IMR-90 (cell line): ENCODE measurements at regions not wholly inside any gene's neighbourhood (a gene's known extent, or its start where the extent isn't known, plus 50 kb on each side); places are given as distances from the start of the nearest gene placed in this dataset.
"Not testable (repeated sequence)": the region's sequence is repeated elsewhere in the genome, so short reads cannot be mapped to it uniquely, and the experiment has no call there.

Experiments
- ATAC-seq: fragments of 200-7000 bp; cut with Tn5 transposase; 2 replicates; pipeline ENCODE4 v1.9.1; 2020; ENCODE audit warnings: low read depth, mild to moderate bottlenecking, moderate library complexity
- BruUV-seq: library from RNA; stranded (reverse); fragments of 400-500 nt; replicated peaks from 2 replicates; lab custom pipeline; 2021; lab: Mats Ljungman, UMichigan
- CTCF ChIA-PET: fragments of 300-600 bp; formaldehyde crosslinking; extraction: SDS; loops from one replicate; lab custom pipeline; 2021; ENCODE audit warnings: antibody characterized with exemption; lab: Yijun Ruan, JAX
- POLR2A ChIA-PET: fragments of 300-600 bp; sonication (Branson Sonifier 250); formaldehyde crosslinking; loops from one replicate; lab custom pipeline; 2022; ENCODE audit warnings: antibody characterized with exemption; ENCODE audit not compliant: unreplicated experiment; lab: Charles Lee
- DNase-seq: peaks from one replicate; pipeline ENCODE4 v3.0.0; 2013
- H2AFZ ChIP-seq: replicated peaks from 2 replicates; pipeline ENCODE3; 2013; ENCODE audit warnings: low read length, mild to moderate bottlenecking; ENCODE audit not compliant: poor library complexity
- H2AK5ac ChIP-seq: 2 replicates; pipeline ENCODE4 v1.6.1; 2013; ENCODE audit warnings: low read depth, low read length, inconsistent platforms
- H2AK9ac ChIP-seq: replicated peaks from 2 replicates; pipeline ENCODE3; 2013; ENCODE audit warnings: mild to moderate bottlenecking, low read depth, low read length, moderate library complexity; ENCODE audit not compliant: poor library complexity
- H2BK120ac ChIP-seq: 2 replicates; pipeline ENCODE4 v1.6.1; 2013; ENCODE audit warnings: low read depth, low read length, inconsistent platforms
- H2BK15ac ChIP-seq: 3 replicates; pipeline ENCODE4 v1.6.1; 2013; ENCODE audit warnings: low read depth, low read length, inconsistent platforms
- H2BK20ac ChIP-seq: 2 replicates; pipeline ENCODE4 v1.6.1; 2013; ENCODE audit warnings: low read depth, mild to moderate bottlenecking, inconsistent platforms, low read length, moderate library complexity
- H2BK5ac ChIP-seq: 2 replicates; pipeline ENCODE4 v1.6.1; 2013; ENCODE audit warnings: mild to moderate bottlenecking, low read depth, low read length, inconsistent platforms; ENCODE audit not compliant: poor library complexity, severe bottlenecking
- H3K14ac ChIP-seq: replicated peaks from 2 replicates; pipeline ENCODE4 v1.6.1; 2013; ENCODE audit warnings: low read depth, low read length, inconsistent platforms
- H3K18ac ChIP-seq: 2 replicates; pipeline ENCODE4 v1.6.1; 2013; ENCODE audit warnings: low read depth, low read length, control low read depth
- H3K23ac ChIP-seq: 2 replicates; pipeline ENCODE4 v1.6.1; 2013; ENCODE audit warnings: low read depth, low read length, inconsistent platforms
- H3K27ac ChIP-seq: 2 replicates; pipeline ENCODE4 v1.5.1; 2013; ENCODE audit warnings: mild to moderate bottlenecking, control low read depth, low read length; ENCODE audit not compliant: insufficient read depth
- H3K27me3 ChIP-seq: 2 replicates; pipeline ENCODE4 v1.6.1; 2013; ENCODE audit warnings: low read length; ENCODE audit not compliant: control insufficient read depth, insufficient read depth
- H3K36me3 ChIP-seq: 2 replicates; pipeline ENCODE4 v1.6.1; 2013; ENCODE audit warnings: low read length, mixed read lengths; ENCODE audit not compliant: control insufficient read depth, insufficient read depth
- H3K4ac ChIP-seq: 2 replicates; pipeline ENCODE4 v1.6.1; 2013; ENCODE audit warnings: low read depth, low read length, inconsistent platforms
- H3K4me1 ChIP-seq: 2 replicates; pipeline ENCODE4 v1.6.1; 2013; ENCODE audit warnings: low read length, mixed read lengths; ENCODE audit not compliant: control insufficient read depth, insufficient read depth
- H3K4me2 ChIP-seq: 2 replicates; pipeline ENCODE4 v1.6.1; 2013; ENCODE audit warnings: low read depth, mild to moderate bottlenecking, control low read depth, low read length, moderate library complexity
- H3K4me3 ChIP-seq: 2 replicates; pipeline ENCODE4 v1.5.1; 2013; ENCODE audit warnings: low read depth, mild to moderate bottlenecking, control low read depth, low read length, moderate library complexity; ENCODE audit not compliant: insufficient read depth
- H3K56ac ChIP-seq: 2 replicates; pipeline ENCODE4 v1.6.1; 2013; ENCODE audit warnings: low read length, inconsistent platforms; ENCODE audit not compliant: insufficient read depth; ENCODE audit errors: extremely low read depth
- H3K79me1 ChIP-seq, 2 experiments: 2 replicates each; pipeline ENCODE4 v1.6.1; 2013; ENCODE audit warnings: low read length in 2 of 2, inconsistent platforms in 1 of 2, low read depth in 1 of 2
- H3K9ac ChIP-seq: 2 replicates; pipeline ENCODE4 v1.6.1; 2013; ENCODE audit warnings: low read depth, low read length, control low read depth
- H3K9me1 ChIP-seq: 2 replicates; pipeline ENCODE4 v1.6.1; 2013; ENCODE audit warnings: low read length, inconsistent platforms; ENCODE audit not compliant: insufficient read depth
- H3K9me3 ChIP-seq: 2 replicates; pipeline ENCODE4 v1.6.1; 2013; ENCODE audit warnings: low read length; ENCODE audit not compliant: control insufficient read depth, insufficient read depth
- H4K20me1 ChIP-seq: 2 replicates; pipeline ENCODE4 v1.6.1; 2013; ENCODE audit warnings: low read length, inconsistent platforms; ENCODE audit not compliant: insufficient read depth
- H4K5ac ChIP-seq: 2 replicates; pipeline ENCODE4 v1.6.1; 2013; ENCODE audit warnings: mild to moderate bottlenecking, low read depth, low read length, control low read depth
- H4K8ac ChIP-seq, 2 experiments: 2 replicates each; pipeline ENCODE4 v1.6.1; 2013; ENCODE audit warnings: low read depth in 2 of 2, low read length in 2 of 2, control low read depth in 1 of 2, inconsistent platforms in 1 of 2
- H4K91ac ChIP-seq: 2 replicates; pipeline ENCODE4 v1.6.1; 2013; ENCODE audit warnings: low read depth, low read length, inconsistent platforms; ENCODE audit not compliant: insufficient read depth
- CEBPB ChIP-seq: IDR thresholded peaks from 2 replicates; pipeline ENCODE4 v1.6.1; 2012; ENCODE audit warnings: low read depth, low read length, improper control_type of control experiment
- CHD1 ChIP-seq: IDR thresholded peaks from 2 replicates; pipeline ENCODE4 v1.6.1; 2012; ENCODE audit warnings: low read depth, low read length, improper control_type of control experiment
- CTCF ChIP-seq: conservative IDR thresholded peaks from 2 replicates; pipeline ENCODE4 v1.5.1; 2012; ENCODE audit warnings: mild to moderate bottlenecking, low read depth, low read length, improper control_type of control experiment
- MAFK ChIP-seq: IDR thresholded peaks from 2 replicates; pipeline ENCODE4 v1.6.1; 2012; ENCODE audit warnings: low read depth, low read length, improper control_type of control experiment
- MXI1 ChIP-seq: IDR thresholded peaks from 2 replicates; pipeline ENCODE4 v1.6.1; 2012; ENCODE audit warnings: low read depth, mild to moderate bottlenecking, low read length, moderate library complexity, borderline replicate concordance
- NFE2L2 ChIP-seq: fragments of 150-350 bp; IDR thresholded peaks from 2 replicates; pipeline ENCODE4 v1.6.1; 2016; ENCODE audit warnings: low read depth, mild to moderate bottlenecking, low read length
- RAD21 ChIP-seq: IDR thresholded peaks from 2 replicates; pipeline ENCODE4 v1.6.1; 2012; ENCODE audit warnings: low read length, improper control_type of control experiment
- RCOR1 ChIP-seq: IDR thresholded peaks from 2 replicates; pipeline ENCODE4 v1.6.1; 2012; ENCODE audit warnings: mild to moderate bottlenecking, low read length, improper control_type of control experiment; ENCODE audit not compliant: insufficient replicate concordance
- SMC3 ChIP-seq: fragments of 150-350 bp; IDR thresholded peaks from 2 replicates; pipeline ENCODE4 v1.6.1; 2016; ENCODE audit warnings: low read depth, mild to moderate bottlenecking, antibody characterized with exemption, low read length, moderate library complexity
- WGBS, 2 experiments: methylation state at CpG; one replicate each; pipeline versions ENCODE4 v1.1.5 to v1.1.7; 2013; ENCODE audit warnings: missing lambda C conversion rate in 2 of 2; ENCODE audit not compliant: insufficient read length in 1 of 2; ENCODE audit errors: extremely low coverage in 2 of 2; 5-methylcytosine and 5-hydroxymethylcytosine counted together
- dilution Hi-C: fragments of 300-500 bp; cut with HindIII; formaldehyde crosslinking; loops from one replicate; pipeline ENCODE4 v1.14.3; 2018; ENCODE audit warnings: low sequenced_read_pairs; ENCODE audit not compliant: unreplicated experiment
- in situ Hi-C: fragments of 300-500 bp; cut with MboI; formaldehyde crosslinking; loops from 3 replicates; pipeline ENCODE4 v1.14.3; 2019; ENCODE audit warnings: low sequenced_read_pairs, inconsistent platforms, mixed read lengths
- intact Hi-C: fragments of 100-400 bp; cut with micrococcal nuclease; formaldehyde crosslinking; loops from 2 replicates; pipeline ENCODE4 v1.10.0; 2022

- Histone ChIP-seq H4K5ac (no peak overlapping the region), H4K91ac (no peak overlapping the region), H3K36me3 (no peaks in the 10 kb centered on the region), H4K20me1 (no peaks in the 10 kb centered on the region), H3K18ac (no peak overlapping the region), H3K4ac (no peak overlapping the region), H3K9me3 (peaks cover 4% of the 10 kb centered on the region), H3K79me1 (no peaks in the 10 kb centered on the region), H3K14ac (no peak overlapping the region), H2AK5ac (no peak overlapping the region), H3K4me3 (no peak overlapping the region), H2AFZ (no peak overlapping the region), H3K56ac (no peak overlapping the region), H3K4me2 (no peak overlapping the region), H2BK15ac (no peak overlapping the region), H2BK20ac (no peak overlapping the region), H2BK5ac (no peak overlapping the region), H4K8ac (no peak overlapping the region), H3K9ac (no peak overlapping the region), H2AK9ac (no peak overlapping the region), H2BK120ac (no peak overlapping the region), H3K27ac (no peak overlapping the region), H3K9me1 (no peaks in the 10 kb centered on the region), H3K4me1 (no peaks in the 10 kb centered on the region), H3K27me3 (no peaks in the 10 kb centered on the region; the same call in 1 of the 2 replicates), H3K23ac (no peak overlapping the region)
- ChIA-PET POLR2A (no interaction called here), CTCF (no interaction called here)
- no peak for TF ChIP-seq MXI1
- no peak for TF ChIP-seq RCOR1
- TF ChIP-seq NFE2L2 = no peak
- TF ChIP-seq RAD21 = no peak
- no peak for TF ChIP-seq CEBPB
- no peak for TF ChIP-seq CTCF
- TF ChIP-seq CHD1 = no peak
- TF ChIP-seq SMC3 = no peak
- TF ChIP-seq MAFK = no peak
- in situ Hi-C loops = no loop called here
- no peak for ATAC-seq
- dilution Hi-C loops = no loop called here
- BruUV-seq = no TSS peak
- intact Hi-C loops = no loop called here
- DNase-seq = no peak
- no CpG with 5 or more reads among the region's 5 CpGs for WGBS, 2 experiments
Observed at GRCh38 chr10:129063877-129064276, 403.2 kb upstream of the MGMT start.

- H3K4me1 ChIP-seq, H3K23ac ChIP-seq, H3K9me3 ChIP-seq, DNase-seq, H3K4me3 ChIP-seq, H2AK9ac ChIP-seq, H3K14ac ChIP-seq, H3K9ac ChIP-seq, H3K4me2 ChIP-seq, POLR2A ChIA-PET, H3K79me1 ChIP-seq, intact Hi-C loops, ATAC-seq, H4K91ac ChIP-seq, BruUV-seq, H3K36me3 ChIP-seq, H4K8ac ChIP-seq, H3K56ac ChIP-seq, H3K18ac ChIP-seq, H2BK120ac ChIP-seq, in situ Hi-C loops, H2AK5ac ChIP-seq, CTCF ChIA-PET, H4K5ac ChIP-seq, H2BK20ac ChIP-seq, H2BK15ac ChIP-seq, H2AFZ ChIP-seq, dilution Hi-C loops, H4K20me1 ChIP-seq, H3K4ac ChIP-seq, H2BK5ac ChIP-seq, H3K27me3 ChIP-seq, H3K9me1 ChIP-seq, H3K27ac ChIP-seq: not testable (repeated sequence)
- WGBS, 2 experiments = no CpG with 5 or more reads among the region's 4 CpGs
Observed at GRCh38 chr10:129066529-129066928, 400.5 kb upstream of the MGMT start.
